Muscle of arm (tissue), 1 donor: ENCODE measurements at regions not wholly inside any gene's neighbourhood (a gene's known extent, or its start where the extent isn't known, plus 50 kb on each side); places are given as distances from the start of the nearest gene placed in this dataset.
"Not testable (repeated sequence)": the region's sequence is repeated elsewhere in the genome, so short reads cannot be mapped to it uniquely, and the experiment has no call there.

ENCODE experiments used
- DNase-seq: peaks from one replicate; pipeline ENCODE4 v3.0.0-alpha.2; 2013

GRCh38 chr3:161691677-161692076 lies 195.1 kb downstream of the OTOL1 start:
- no peak for DNase-seq

GRCh38 chr3:161694682-161695564 lies 198.3 kb downstream of the OTOL1 start:
- DNase-seq: no peak

- DNase-seq: no peak
Observed at GRCh38 chr3:161695811-161696210, 199.2 kb downstream of the OTOL1 start.

- no peak for DNase-seq
Observed at GRCh38 chr3:161700998-161701397, 204.4 kb downstream of the OTOL1 start.

GRCh38 chr3:161707253-161707652 lies 210.6 kb downstream of the OTOL1 start:
- DNase-seq: not testable (repeated sequence)

- DNase-seq: no peak
Observed at GRCh38 chr3:161713731-161714130, 217.1 kb downstream of the OTOL1 start.

- no peak for DNase-seq
Observed at GRCh38 chr3:161731968-161732367, 235.4 kb downstream of the OTOL1 start.

- no peak for DNase-seq
Observed at GRCh38 chr3:161737171-161737570, 240.6 kb downstream of the OTOL1 start.

- no peak for DNase-seq
Observed at GRCh38 chr3:161740421-161740820, 243.8 kb downstream of the OTOL1 start.

- DNase-seq: no peak
Observed at GRCh38 chr3:161744366-161744765, 247.8 kb downstream of the OTOL1 start.

- no peak for DNase-seq
Observed at GRCh38 chr3:161745741-161746140, 249.1 kb downstream of the OTOL1 start.

GRCh38 chr3:161748049-161748448 lies 251.4 kb downstream of the OTOL1 start:
- no peak for DNase-seq

GRCh38 chr3:161754420-161755053 lies 257.9 kb downstream of the OTOL1 start:
- DNase-seq: no peak

- DNase-seq: no peak
Observed at GRCh38 chr3:161759444-161759843, 262.8 kb downstream of the OTOL1 start.

GRCh38 chr3:161766331-161766730 lies 269.7 kb downstream of the OTOL1 start:
- DNase-seq: no peak

- DNase-seq: no peak
Observed at GRCh38 chr3:161770484-161771386, 274.1 kb downstream of the OTOL1 start.

GRCh38 chr3:161781381-161781780 lies 284.8 kb downstream of the OTOL1 start:
- DNase-seq: no peak

GRCh38 chr3:161793194-161793930 lies 296.8 kb downstream of the OTOL1 start:
- peak; percentile 75 for DNase-seq

- peak; percentile 66 for DNase-seq
Observed at GRCh38 chr3:161794551-161794950, 297.9 kb downstream of the OTOL1 start.

- DNase-seq: no peak
Observed at GRCh38 chr3:161796312-161796711, 299.7 kb downstream of the OTOL1 start.

- DNase-seq: no peak
Observed at GRCh38 chr3:161796780-161797179, 300.2 kb downstream of the OTOL1 start.

GRCh38 chr3:161798016-161798415 lies 301.4 kb downstream of the OTOL1 start:
- no peak for DNase-seq
